Right renal pelvis (tissue), 4 donors: ENCODE measurements at regions not wholly inside any gene's neighbourhood (a gene's known extent, or its start where the extent isn't known, plus 50 kb on each side); places are given as distances from the start of the nearest gene placed in this dataset.

Experiments used
- DNase-seq, 4 donors: peaks; one replicate each; pipeline ENCODE4 v3.0.0-alpha.2; 2013; ENCODE audit warnings: low read depth in 4 of 4, low spot score in 3 of 4, missing footprints in 1 of 4

GRCh38 chr20:51889466-51889865 is 87.1 kb upstream of the SALL4 start:
- DNase-seq = no peak

DNA sequence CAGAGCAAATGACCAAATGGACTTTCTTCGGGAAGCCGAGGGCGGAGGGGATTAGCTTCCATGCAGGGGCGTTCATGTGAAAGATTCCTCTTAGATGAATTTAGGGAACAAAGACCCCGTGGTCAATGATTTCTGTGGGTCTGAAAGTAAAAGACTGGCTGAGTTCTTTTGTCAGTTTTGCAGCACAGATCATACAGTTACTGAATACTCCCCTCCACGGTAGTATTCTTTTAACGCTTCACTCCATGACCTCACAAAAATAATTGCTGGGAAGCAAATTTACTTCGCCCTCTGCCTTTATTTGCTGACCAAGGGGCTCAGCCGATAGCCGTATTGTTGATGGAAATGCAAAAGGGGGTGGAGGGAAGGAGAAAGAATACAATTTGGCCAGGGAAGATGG is 86.0 kb upstream of the SALL4 start:
- no peak for DNase-seq

DNA sequence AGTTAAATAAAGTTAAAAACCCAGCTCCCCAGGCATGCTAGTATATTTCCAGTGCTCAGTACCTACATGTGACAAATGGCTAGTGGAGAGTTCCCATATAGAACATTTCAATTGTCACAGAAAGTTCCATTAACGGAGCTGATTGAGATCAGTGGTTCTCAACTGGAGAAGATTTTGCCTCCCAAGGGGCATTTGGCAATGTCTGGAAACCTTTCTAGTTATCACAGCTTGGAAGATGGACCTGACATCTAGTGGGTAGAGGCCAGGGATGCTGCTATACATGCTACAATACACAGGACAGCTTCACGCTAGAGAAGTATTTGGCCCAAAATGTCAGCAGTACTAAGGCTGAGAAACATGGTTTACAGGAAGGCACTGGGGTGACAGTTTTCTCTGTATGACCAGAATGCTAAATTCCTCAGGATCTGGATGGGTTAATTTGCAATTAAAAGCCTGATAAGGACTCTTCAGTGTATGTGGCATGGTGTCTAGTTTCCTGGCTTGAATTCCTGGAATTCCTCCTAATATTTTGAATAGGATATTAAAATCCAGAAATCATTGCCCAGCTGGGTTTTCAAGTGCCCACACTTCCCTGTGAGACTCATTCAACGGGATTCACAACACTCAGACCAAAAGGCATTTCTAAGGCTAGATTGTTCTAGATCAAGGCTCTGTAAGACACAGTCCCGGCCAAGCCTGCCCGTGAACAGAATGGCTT is 84.7 kb upstream of the SALL4 start:
- no peak for DNase-seq

- no peak for DNase-seq
Observed at GRCh38 chr20:51886341-51886740, 84.0 kb upstream of the SALL4 start.

GRCh38 chr20:51884561-51884960 is 82.2 kb upstream of the SALL4 start:
- DNase-seq = no peak

DNA sequence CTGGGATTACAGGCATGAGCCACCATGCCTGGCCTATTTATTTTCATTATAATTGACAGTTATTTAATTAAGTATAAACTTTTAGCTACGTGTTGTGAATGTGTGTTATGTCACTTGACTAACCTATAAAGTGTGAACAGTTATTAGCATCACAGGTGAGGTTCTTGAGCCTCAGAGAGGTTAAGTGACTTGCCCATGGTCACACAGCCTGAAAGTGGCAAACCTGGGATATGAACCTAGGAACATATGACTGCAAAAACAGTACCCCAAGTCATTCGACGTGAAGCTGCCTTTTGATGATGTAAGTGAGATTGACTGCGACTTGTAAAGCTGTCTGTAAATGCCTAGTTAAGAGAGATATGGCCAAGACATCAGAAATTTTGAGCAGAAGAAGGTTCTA is 77.9 kb upstream of the SALL4 start:
- DNase-seq = no peak

DNA sequence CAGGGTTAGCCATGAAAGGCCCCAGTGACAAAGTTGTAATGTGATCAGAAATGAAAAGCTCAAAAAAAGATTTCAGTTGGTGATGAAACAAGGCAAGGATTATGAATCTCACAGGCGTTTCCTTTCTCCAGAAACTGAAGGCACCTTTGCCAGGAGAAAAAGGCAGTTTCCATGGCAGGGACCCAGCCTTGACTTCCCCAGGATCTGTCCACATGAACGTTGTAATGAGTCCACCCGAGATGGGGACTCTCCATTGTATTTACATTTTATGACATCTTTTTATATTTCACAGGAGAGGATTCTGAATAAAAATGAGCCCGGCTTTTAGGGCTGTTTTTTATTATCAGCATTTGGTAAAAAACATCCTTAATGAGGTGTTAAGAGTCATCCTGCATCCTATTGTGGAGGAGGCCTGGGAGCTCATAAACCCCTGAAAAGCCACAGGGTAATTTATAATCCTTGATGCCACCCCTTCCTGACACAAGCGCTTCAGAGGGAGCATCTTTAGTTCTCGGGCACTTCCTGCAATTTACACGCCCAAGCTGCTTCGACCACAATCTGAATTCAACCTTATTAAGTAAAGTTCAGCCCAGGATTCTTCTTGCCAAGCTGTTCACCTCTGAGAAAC is 74.1 kb upstream of the SALL4 start:
- no peak for DNase-seq

DNA sequence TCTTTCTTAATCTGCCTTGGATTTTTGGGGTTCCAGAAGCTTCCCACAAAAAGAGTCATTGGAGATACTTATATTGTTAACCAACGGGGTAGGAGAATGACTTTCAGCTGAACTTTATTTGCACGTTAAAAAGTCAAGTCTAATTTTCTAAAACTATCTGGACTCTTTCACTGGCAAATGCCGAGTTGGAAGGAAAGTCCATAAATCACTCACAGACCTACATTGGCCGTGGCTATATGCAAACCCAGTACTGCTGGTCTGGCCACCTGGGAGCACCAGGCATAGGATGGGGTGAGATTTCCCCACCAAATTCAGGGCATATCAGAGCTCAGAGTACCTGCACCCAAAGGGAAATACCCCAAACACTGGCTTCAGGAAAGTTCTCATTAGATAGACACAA is 71.3 kb upstream of the SALL4 start:
- no peak for DNase-seq

DNA sequence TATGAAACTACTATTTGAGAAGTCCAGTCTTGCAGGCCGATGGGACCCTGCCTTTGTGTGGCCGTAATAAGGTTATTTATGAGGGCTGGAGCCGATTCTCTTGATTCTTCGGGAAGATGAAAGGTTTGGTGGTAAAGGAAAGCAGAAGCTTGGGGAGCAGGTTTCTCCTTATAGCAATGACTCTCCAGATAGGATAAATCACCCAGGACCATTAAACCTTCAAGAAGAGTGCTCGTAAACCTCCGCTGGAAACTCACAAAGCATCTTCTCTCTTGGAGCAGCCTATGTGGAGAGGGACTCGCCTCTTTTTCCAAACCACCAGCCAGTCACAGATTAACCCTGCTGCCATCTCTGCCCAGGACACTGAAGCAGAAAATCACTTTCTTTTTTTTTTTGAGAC is 69.6 kb upstream of the SALL4 start:
- peak; percentile 48 to 77 (median 66) for DNase-seq

DNA sequence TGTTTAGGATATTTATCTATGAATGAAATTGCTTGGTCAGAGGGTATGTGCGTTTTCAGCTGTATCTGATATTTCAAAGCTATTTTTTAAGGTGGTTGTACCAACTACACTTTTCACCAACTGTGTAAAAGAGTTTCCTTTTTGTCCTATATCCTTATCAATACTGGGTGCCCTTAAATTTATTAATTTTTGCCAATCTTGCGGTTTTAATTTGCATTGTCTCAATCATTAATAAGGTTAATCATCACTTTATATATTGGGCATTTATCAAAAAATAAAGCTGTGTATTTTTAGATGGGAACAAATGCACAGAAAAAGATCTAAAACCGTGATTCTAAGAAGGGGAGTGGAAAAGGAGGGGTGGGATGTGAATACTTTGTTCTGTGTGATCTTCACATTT is 66.7 kb upstream of the SALL4 start:
- no peak for DNase-seq

DNA sequence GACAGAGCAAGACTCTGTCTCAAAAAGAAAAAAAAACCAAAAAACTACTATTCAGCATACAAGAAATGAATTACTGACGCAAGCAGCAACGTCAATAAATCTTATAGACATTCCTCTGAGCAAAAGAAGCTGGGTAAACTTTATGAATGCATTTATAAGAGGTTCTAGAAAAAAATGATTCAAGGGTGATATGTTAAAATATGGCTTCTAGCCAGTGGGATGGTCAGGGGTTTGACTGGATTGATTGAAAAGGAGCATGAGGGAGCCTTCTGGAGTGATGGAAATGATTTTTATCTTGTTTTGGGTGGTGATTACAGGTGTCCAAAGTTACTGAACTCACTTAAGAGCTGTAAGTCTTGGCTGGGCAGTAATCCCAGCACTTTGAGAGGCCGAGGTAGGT is 64.9 kb upstream of the SALL4 start:
- DNase-seq = no peak

DNA sequence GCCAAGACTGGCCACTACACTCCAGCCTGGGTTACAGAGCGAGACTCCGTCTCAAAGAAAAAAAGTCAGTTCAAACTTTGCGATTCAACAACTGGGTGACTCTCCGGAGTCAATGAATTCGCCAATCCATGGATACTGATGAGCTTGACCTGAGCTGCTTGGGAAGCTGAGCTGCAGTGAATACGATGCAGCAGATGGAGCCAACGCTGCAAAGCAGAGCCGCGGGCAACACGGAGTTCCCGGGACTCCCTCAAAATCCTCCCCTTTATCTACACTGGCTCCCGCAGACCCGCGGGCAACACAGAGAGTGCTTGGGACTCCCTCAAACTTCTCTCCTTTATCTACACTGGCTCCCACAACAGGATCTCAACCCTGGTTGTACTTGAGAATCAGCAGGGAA is 62.6 kb upstream of the SALL4 start:
- no peak for DNase-seq

DNA sequence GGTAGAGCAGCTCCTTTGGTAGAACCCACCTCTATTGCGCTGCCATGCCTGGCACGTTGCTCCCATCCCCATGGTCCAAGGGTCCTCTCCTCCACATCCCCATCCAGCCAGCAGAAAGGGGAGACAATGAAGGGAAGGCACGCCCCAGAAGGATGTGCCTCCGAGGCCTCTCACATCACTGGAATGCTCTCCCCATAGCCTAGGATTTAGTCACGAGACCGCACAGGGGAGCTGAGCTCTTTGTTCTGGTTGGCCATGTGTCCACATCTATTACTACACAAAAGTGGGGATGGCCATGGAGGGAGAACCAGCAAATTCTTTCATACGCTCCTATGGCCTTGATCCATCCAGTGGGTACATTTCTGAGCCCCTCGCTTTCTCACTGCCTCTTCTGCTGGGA is 60.5 kb upstream of the SALL4 start:
- DNase-seq = no peak

GRCh38 chr20:51861726-51862466 is 59.6 kb upstream of the SALL4 start:
- DNase-seq = no peak

GRCh38 chr20:51860111-51860882 is 58.0 kb upstream of the SALL4 start:
- no peak for DNase-seq

GRCh38 chr20:51856432-51856831 is 54.1 kb upstream of the SALL4 start:
- no peak for DNase-seq

DNA sequence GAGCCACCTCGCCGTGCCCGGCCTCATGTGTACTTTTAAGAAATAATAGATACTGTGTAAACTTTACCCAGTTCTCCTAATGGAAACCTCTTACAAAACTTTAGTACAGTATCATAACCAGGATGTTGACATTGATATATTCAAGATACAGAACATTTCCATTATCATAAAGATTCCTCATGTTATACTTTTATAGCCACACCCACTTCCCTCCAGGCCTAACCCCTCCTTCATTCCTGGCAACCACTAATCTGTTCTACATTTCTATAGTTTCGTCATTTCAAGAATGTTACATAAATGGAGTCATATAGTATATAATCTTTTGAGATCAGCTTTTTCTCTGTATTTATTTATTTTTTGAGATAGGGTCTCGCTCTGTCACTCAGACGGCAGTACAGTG is 52.6 kb upstream of the SALL4 start:
- no peak for DNase-seq
